Vagina (tissue), 2 donors: ENCODE measurements at regions not wholly inside any gene's neighbourhood (a gene's known extent, or its start where the extent isn't known, plus 50 kb on each side); places are given as distances from the start of the nearest gene placed in this dataset.

ENCODE experiments used
- POLR2A ChIP-seq, 2 donors: fragments of 450-650 bp; IDR thresholded peaks; one replicate each; pipeline ENCODE4 v1.6.1; 2017; ENCODE audit warnings: antibody characterized with exemption in 2 of 2, mild to moderate bottlenecking in 2 of 2, moderate library complexity in 2 of 2
- POLR2AphosphoS5 ChIP-seq, 2 donors: sonication (generic); formaldehyde crosslinking; IDR thresholded peaks; one replicate each; pipeline ENCODE4 v1.9.0; 2017; ENCODE audit warnings: antibody characterized with exemption in 2 of 2, mild to moderate bottlenecking in 2 of 2, low read depth in 1 of 2; ENCODE audit not compliant: insufficient read depth in 1 of 2
- TF ChIP-seq, protein P1 (sequence below), 3 experiments: fragments of 450-650 bp in 2 of 3; fragments of 200-600 bp in 1 of 3; sonication (generic) in 1 of 3; IDR thresholded peaks; one replicate each; pipeline ENCODE4 v1.5.1; 2017 to 2019; ENCODE audit warnings: antibody characterized with exemption in 3 of 3, mild to moderate bottlenecking in 2 of 3, moderate library complexity in 2 of 3

DNA sequence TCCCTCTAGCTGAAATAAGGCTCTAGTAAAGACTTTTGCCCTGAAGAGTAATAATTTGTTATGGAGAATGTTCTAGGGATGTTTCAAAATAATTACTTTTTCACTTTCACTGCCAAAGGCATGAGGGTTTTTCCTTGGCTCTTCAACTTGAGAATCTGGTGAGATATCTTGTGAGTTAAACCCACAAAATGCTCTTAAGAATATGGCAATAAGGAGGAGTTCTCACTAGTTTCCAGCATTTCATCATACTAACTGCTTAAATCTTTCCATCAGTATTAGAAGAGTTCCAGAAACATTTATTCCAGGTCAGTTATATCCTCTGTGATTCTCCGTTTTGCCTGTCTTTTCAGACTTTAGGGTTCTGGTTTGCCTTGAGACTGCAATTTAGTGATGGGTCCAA lies 785.6 kb upstream of the GJE1 start:
- TF ChIP-seq, protein P1, sequence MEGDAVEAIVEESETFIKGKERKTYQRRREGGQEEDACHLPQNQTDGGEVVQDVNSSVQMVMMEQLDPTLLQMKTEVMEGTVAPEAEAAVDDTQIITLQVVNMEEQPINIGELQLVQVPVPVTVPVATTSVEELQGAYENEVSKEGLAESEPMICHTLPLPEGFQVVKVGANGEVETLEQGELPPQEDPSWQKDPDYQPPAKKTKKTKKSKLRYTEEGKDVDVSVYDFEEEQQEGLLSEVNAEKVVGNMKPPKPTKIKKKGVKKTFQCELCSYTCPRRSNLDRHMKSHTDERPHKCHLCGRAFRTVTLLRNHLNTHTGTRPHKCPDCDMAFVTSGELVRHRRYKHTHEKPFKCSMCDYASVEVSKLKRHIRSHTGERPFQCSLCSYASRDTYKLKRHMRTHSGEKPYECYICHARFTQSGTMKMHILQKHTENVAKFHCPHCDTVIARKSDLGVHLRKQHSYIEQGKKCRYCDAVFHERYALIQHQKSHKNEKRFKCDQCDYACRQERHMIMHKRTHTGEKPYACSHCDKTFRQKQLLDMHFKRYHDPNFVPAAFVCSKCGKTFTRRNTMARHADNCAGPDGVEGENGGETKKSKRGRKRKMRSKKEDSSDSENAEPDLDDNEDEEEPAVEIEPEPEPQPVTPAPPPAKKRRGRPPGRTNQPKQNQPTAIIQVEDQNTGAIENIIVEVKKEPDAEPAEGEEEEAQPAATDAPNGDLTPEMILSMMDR (IDR thresholded peaks at IDR 0.05), result no peak
- TF ChIP-seq POLR2A (IDR thresholded peaks at IDR 0.05) (no peak), POLR2AphosphoS5 (IDR thresholded peaks at IDR 0.05; ENCODE audit: insufficient read depth in 1 of 2, low read depth in 1 of 2) (no peak)
